HG03139 (cell line): ENCODE measurements at regions not wholly inside any gene's neighbourhood (a gene's known extent, or its start where the extent isn't known, plus 50 kb on each side); places are given as distances from the start of the nearest gene placed in this dataset.

Source experiments
- ATAC-seq: cut with Tn5 transposase; IDR thresholded peaks from one replicate; pipeline ENCODE4 v1.9.1; 2021; ENCODE audit not compliant: unreplicated experiment

DNA sequence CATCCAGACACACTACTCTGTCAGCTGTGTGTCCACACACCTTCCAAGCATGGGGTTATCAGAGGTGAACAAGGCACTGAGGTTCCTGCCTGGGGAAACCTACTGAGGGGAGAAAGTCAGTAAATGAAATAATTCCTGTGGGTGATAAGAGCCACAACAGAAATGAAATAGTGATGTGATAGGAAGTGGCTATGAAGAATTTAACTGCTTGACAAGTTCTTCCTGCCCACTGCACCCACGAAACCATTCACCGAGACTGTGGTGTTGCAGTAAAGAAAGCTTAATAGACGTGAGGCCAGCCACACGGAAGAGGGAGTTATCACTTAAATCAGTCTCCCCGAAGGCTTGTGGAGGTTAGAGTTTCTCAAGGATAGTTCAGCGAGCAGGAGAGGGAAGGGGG lies 353.1 kb downstream of the UQCRFS1 start:
- ATAC-seq = no peak

DNA sequence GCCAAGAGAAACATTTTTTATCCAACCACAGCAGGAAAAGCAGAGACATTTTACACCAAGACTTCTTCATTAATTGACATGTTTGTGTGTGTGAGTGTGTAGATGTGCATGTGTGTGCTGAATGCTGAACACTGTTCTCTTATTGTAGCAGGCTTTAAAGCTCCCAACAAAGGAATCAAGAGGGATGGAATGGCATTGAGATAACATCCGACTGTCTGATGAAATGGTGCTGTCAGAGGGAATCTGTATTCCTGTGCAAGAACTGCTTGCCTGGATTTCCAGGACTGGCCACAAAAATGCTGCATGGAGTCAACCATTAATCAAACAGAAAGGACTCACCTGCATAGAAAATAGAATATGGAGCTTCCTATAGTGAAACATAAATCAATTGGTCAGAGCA lies 354.0 kb downstream of the UQCRFS1 start:
- ATAC-seq = no peak

DNA sequence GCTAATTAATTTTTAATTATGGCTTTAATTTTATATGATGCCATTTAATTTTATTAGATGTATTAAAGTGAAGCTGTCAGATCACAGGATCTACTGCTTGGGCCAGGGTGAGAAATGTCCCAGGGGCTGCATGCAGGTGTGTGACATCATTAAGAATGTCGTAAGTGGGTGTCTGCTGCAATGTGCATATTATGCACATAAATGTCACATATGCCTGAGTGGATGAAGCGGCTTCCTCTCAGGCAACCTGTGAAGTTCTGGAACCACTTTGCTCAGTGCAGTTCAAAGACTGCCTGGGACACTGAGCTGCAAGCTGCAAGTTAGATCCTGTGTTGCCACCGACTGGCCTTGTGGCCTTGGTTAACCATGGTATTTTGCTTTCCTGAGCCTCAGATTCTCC lies 355.0 kb downstream of the UQCRFS1 start:
- no peak for ATAC-seq

DNA sequence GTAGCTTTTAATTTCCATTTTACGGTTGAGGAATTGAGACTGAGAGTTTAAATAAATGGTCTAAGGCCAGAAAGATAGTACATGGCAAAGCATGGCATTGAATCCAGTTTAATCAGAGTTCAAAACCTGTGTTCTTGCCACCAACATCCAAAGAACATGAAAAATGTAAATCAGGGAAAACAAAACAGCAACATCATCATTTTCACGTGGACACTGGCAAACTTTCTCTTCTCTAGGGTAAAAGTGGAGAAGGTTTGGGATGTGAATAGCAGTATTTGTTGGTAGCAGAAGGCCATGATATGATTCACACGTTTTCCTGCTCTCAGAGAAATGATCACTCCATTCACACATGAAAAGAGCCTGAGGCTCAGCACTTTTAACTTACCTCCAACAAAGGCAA lies 357.7 kb downstream of the UQCRFS1 start:
- ATAC-seq = no peak

DNA sequence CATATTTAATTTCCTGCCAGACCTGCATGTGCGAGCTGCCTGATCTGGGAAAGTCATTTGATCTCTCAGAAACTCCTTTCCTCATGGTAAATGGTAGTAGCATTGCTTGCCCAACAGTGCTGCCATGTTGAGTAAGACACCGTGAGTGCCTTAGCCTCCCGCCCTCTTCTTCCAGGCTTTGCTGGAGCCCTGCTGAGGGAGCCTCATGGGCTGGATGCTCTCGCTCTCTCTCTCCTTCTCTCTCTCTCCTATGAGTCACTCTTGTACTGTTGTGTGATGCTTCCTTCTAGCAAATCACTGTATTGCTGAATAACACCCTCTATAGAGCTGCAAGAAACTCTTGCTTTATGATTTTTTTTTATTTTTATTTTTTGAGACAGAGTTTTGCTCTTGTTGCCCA lies 365.5 kb downstream of the UQCRFS1 start:
- no peak for ATAC-seq

DNA sequence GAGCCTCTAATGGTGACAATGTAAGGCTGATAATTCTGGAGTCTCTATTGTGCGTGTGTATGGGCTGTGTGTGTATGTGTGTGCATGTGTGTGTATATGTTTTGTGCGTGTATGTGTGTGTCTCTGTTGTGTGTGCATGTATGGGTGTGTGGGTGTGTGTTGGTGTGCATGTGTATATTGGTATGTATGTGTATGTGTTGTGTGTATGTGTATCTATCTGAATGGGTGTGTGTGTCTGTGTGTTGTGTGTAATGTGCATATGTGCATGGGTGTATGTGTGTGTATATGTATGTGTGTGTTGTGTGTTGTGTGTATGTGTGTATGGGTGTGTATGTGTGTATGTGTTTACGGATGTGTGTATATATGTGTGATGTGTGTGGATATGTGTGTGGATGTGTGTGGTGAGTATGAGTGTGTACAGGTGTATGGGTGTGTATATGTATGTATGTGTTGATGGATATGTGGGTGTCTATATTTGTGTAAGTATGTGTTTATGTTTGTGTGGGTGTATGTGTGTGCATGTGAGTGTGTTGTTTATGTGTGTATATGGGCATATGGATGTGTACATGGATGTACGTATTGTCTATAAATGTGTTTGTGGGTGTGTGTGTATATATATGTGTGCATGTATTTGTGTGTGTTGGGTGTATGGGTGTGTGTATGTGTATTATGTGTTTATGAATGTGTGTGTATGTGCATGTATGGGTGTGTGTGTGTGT lies 366.7 kb downstream of the UQCRFS1 start:
- no peak for ATAC-seq

DNA sequence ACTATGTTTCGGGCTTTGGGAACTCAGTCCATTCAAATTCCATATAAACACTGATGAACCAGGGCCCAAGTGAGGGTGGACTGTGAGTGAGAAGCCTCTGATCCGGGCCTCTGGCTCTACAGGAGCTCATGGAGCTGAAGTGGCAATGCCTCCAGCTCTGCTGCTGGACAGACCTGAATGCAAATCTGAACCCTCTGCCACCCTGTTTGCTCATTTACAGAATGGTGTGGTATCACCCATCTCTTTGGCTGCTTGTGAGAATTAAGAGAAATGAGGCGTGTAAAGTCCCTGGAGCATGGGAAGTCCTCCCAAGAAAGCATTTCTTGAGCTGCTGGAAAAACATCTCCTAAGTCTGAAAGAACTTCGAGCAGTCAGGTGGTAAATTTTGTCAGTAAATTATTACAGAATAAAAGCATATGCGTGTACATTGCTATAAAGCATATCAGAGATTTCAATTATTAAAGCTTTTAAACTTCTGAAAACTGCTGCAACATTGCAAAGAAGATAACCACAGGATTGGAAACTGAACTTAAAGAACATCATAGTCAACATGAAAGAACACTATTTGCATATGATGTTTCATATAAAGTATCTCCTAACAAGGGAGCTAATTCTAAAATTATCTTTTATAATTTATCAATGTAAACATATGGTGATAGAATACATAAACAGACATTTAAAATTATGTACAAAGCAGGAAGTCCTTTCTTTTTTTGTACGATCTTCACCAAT lies 369.0 kb downstream of the UQCRFS1 start:
- ATAC-seq = no peak

DNA sequence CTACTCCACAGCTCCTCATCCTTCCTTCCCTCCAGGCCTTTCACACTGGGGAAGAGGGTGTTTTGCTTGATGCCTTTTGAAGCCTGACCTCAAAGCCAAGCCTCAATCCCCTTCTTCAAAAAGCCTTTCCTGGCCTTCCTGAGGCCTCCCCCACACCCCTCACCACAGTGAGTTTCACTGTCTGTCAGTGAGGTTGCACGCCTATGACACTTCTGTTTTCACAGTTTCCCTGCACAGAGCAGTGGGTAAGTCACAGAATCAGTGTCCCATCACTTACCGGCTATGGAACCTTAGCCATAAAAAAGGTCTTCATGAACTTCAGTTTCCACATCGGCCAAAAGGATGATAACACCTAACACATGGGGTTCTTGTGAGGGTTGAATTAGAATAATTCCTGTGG lies 371.4 kb downstream of the UQCRFS1 start:
- no peak for ATAC-seq

DNA sequence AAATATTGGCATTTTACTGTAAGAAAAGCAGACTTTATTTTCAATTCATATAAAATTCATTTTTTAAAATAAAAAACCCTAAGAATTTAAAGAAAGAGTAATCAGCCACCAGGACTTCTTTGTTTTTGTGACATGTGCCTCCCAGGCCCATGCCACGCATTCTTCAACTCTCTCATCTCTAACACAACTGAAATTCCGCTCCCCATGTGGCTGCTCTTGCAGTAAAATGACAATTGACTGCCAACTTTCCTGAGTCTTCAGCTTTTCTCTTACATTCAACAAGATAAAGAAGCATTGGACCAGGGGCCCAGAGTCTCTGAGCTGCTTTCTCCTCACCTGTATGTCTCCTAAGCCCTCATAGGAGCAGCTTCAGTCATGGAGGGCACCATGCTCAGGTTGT lies 372.1 kb downstream of the UQCRFS1 start:
- no peak for ATAC-seq

DNA sequence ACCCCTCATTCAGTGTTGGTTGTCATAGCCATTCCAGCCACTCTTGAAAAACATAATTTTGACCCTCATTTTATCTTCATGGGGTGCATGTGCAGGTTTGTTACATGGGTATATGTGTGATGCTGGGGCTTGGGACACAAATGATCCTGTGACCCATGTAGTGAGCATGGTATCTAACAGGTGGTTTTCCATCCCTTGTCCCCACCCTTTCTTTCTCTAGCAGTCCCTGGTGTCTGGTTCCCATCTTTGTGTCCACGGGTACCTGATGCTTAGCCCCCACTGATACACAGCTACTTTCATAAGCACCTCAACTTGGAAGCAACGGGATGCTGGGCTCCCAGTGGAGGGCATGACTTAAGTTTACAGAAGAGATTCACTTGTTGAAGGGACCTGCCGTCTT lies 373.5 kb downstream of the UQCRFS1 start:
- no peak for ATAC-seq

DNA sequence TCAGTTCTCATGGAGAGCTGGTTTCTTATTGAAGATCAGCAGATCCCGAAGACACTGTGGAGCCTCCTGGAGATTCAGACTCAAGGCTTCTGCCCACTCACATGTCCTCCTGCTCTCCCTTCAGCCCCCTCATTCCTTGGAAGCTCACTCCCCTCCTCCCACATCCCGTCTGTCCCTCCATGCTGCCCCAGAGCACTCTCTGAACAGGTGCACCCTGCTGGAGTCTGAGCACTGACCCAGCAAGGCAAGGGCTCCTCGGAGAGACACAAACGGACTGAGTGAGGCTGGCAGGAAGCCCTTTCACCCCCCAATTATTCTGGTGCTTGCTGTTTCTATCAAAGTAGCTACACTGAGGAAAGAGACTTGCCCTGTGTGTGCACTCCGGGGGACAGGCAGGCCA lies 374.0 kb downstream of the UQCRFS1 start:
- ATAC-seq = no peak

DNA sequence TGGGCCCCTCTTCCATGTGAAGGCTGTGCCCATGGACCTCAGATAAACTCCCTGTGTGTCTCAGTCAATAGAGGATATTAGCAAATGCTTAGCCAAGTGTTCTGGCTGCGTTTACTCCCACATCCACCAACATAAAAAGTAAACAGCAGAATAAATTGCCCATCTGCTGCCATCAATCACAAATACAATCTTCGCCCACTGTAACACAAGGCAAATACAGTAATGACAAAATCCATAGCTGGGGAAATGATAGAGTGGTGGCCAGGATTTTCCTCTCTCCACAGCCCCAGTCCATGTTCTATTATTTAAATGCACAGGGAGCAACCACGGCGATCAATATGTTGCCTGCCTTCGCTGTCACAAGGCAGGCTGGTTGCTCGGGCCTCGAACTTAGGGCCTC lies 376.5 kb downstream of the UQCRFS1 start:
- ATAC-seq = no peak

DNA sequence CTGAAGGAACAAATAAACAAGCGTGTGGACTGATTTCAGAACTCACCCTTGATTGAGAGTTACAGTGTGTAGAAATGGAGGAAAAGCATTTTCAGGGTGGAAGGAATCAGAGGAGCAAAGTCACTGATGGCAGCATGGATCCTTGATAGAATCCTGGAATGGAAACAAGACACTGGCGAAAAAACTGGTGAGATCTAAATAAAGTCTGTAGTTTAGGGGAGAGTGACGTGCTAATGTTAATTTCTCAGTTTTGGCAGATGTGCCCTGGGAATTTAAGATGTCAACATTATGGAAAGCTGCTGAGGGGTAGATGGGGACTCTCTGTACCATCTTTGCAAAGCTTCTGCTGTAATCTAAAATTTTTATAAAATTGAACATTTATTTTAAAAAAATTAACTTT lies 378.0 kb downstream of the UQCRFS1 start:
- ATAC-seq = no peak

DNA sequence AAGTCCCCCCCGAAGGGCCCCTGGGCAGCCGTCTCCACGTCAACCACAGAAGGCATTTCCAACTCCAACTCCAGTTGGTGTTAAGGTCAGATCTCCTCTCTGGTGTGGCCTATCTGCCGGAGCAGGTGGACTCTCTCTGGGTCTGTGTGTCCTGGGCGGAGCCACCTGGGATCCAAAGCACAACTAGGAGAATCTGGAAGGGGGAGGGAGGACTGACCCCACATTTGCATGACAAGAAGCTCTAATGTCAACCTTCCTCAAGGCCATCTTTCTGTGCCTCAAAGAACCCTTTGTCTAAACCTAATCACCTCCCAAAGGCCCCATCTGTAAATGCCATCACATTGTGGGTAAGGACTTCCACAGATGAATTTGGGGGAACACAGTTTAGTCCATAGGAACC lies 381.5 kb downstream of the UQCRFS1 start:
- ATAC-seq = no peak

DNA sequence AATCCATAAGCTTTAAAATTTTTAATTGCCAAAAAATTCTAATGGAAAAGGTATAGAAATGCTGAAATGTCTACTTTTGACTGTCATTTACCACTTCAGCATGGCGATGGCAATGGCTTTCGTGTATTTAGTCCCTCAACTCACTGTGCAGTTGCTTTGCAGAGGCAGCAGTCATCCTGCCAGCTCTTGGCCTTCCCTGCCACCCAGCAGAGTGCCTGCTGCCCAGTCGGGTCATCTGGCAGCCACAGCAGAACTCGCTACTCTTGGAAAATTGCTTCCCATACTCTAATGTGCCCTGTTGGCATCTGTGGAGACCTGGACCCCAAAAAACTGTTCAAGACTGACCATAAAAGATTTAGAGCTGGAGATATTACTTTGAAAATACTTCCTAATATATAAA lies 383.2 kb downstream of the UQCRFS1 start:
- ATAC-seq = no peak

DNA sequence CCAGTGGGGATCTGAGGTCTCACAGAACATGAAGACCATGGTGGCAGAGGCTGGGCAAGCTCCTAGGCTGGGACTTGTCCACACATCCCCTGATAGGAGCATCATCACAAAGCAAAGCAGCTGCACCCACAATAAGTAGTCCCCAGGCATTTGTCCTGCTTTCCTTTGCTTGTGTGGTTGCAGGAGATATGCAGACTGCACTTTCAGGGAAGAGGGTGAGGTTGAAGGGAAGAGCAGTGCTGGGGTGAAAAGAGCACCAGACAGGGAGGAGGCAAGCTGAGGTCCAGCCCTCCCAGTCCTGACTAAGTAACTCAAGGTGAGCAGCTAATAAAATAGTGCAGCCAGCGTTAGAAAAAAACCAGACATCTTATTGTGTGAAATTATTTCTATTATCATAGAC lies 383.6 kb downstream of the UQCRFS1 start:
- ATAC-seq = no peak

DNA sequence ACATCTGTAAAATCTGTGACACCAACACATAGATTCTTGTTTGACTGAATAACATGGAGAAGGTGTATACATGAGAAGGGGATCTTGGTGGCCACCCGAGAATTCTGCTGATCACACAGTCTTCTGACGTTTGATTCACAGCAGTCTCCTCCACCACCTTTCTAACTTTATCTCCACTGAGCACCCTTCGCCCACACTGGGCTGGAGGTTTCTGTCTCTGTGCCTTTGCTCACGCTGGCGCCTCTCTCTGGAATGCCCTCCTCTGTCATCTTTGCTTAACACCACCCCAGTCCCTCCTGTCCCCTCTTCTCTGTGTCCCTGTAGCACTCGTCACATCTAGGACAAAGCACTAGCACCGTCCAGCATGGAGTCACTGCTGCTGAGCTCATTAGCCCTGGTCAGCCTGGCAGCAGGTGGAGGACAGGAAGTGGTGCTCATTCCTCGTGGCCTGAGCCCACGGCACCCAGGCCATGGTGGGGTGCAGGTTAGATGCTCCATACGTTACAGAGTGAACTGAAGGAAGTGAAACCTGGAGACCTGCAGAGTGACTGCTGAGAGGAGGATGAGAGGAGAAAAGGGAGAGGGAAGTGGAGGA lies 384.6 kb downstream of the UQCRFS1 start:
- ATAC-seq = no peak

DNA sequence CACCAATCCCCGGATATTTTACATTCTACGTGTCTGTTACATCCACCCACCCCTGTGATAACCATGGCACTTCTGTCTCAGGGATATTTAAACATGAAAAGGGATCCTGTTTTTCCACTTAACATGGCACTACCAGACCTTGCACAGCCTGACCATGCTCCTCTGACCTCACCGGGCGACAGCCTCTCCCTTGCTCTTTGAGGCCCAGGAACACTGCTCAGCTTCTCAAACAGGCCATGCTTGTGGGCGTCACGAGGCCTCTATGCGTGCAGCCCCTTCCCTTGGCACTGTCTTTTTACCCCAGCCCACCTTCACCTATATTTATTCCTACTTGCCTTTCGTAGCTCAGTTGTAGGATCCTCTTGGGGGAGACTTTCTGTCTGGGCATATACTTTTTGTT lies 385.6 kb downstream of the UQCRFS1 start:
- ATAC-seq = no peak

DNA sequence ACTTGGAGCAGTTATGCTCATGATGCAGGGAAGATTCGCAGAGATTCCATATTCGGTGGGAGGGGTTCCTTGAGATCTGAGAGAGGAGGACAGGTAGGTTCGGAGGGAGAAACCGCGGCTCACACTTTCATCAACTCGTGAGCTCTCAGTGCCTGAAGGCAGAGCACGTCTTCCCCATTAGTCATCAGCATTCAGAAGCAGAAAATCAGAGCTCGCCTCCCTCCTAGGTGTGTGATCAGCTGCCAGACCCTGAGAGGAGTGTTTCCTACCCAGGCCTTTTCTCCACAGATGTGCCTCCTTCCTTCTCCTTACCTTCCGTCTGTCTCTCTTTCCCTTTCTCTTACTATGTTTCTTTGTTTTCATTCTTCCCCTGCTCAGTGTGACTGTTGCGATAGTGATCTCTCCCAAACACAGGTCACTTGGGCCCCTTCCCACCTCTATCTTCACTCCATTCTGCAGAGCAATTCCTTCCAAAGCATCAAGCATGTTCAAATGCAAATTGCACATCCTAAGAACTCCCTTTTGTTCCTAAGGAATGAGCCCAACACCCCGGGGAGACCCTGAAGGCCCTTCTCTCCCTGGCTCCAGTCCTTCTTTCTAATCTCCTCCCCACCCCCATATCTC lies 389.5 kb downstream of the UQCRFS1 start:
- no peak for ATAC-seq

DNA sequence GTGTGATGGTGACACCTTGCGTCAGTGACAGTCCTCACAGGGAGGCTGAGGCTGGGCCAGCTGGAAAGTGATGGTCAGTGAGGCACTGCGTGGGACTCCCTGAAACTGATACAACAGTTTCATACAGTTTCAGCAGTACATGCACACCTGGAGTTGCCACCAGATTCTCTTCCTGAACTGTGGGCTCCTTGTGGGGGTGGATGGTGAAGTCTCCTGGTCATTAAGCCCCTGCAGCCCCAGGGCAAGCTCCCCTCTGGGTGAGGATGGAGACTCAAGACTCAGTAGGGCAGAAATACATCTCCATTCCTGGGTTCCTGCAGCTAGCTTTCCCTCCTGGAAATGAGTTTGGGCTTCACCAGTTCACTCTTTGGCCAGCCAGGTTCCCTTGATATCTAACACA lies 392.7 kb downstream of the UQCRFS1 start:
- ATAC-seq = no peak

DNA sequence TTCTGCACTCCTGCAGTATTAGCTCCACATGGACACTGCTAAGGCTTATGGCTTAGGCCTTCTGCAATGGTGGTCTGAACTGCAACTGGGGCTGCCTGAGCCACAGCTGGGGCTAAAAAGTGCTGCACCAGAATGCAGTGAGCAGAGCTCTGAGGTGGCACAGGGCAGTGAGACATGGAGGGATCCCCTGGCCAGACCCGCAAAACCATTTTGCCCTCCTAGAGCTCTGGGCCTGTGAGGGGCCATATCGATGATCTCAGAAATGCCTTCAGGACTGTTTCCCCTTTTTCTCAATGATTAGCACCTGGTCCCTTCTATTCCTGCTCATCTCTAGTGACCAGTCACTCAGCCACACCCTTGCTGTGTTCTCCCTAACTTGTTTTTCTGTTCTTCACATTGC lies 397.7 kb downstream of the UQCRFS1 start:
- ATAC-seq = no peak

DNA sequence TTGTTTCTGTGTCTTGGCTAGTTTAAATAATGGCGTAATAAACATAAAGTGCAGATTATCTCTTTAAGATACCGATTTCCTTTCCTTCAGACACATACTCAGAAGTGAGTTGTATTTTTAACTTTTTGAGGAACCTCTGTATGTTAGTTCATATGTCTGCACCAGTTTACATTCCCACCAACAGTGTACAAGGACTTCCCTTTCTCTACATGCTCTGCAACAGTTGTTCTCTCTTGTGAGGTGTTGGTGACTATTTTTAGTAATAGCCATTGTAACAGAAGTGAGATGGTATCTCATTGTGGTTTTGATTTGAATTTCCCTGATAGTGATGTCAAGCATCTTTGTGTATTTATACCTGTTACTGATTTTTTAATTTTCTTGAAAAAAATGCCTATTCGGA lies 418.6 kb downstream of the UQCRFS1 start:
- ATAC-seq = no peak
